H1 (cell line): ENCODE measurements at regions not wholly inside any gene's neighbourhood (a gene's known extent, or its start where the extent isn't known, plus 50 kb on each side); places are given as distances from the start of the nearest gene placed in this dataset.
A peak's percentile ranks its signal among the peaks of the same experiment; 100 is the strongest.

Experiments used
- CTCF ChIA-PET: fragments of 300-600 bp; sonication (Branson Sonifier 250); formaldehyde crosslinking; loops from one replicate; lab custom pipeline; 2021; ENCODE audit not compliant: partially characterized antibody; lab: Charles Lee
- POLR2A ChIA-PET: fragments of 300-600 bp; sonication (Branson Sonifier 250); formaldehyde crosslinking; loops from one replicate; lab custom pipeline; 2021; ENCODE audit warnings: inconsistent platforms; ENCODE audit not compliant: partially characterized antibody; lab: Charles Lee
- DNase-seq, 2 experiments: peaks; one replicate each; pipeline versions ENCODE4 v3.0.0 to v3.0.0-alpha.2; 2010 to 2022; ENCODE audit warnings: low spot score in 2 of 2, low read depth in 1 of 2, mixed read lengths in 1 of 2
- FAIRE-seq: peaks from 2 replicates; lab custom pipeline; 2011; peaks lifted over from hg19 to GRCh38; lab: Jason Lieb, UNC
- H2AFZ ChIP-seq: 2 replicates; pipeline ENCODE4 v1.8.1; 2012; ENCODE audit warnings: low read length, inconsistent platforms
- H2AK5ac ChIP-seq: 2 replicates; pipeline ENCODE4 v1.6.1; 2013; ENCODE audit warnings: low read depth, low read length
- H2BK120ac ChIP-seq: replicated peaks from 2 replicates; pipeline ENCODE3; 2013; ENCODE audit warnings: low read depth, low read length, inconsistent platforms
- H2BK12ac ChIP-seq: 2 replicates; pipeline ENCODE4 v1.6.1; 2013; ENCODE audit warnings: low read depth, low read length
- H2BK15ac ChIP-seq: 2 replicates; pipeline ENCODE4 v1.6.1; 2013; ENCODE audit warnings: low read length
- H2BK20ac ChIP-seq: 2 replicates; pipeline ENCODE4 v1.6.1; 2013; ENCODE audit warnings: low read length
- H2BK5ac ChIP-seq: 2 replicates; pipeline ENCODE4 v1.6.1; 2013; ENCODE audit warnings: low read depth, low read length
- H3K14ac ChIP-seq: 2 replicates; pipeline ENCODE4 v1.6.1; 2013; ENCODE audit warnings: inconsistent platforms; ENCODE audit not compliant: insufficient read length
- H3K18ac ChIP-seq: 2 replicates; pipeline ENCODE4 v1.6.1; 2013; ENCODE audit warnings: low read length; ENCODE audit errors: extremely low read depth
- H3K23ac ChIP-seq: 2 replicates; pipeline ENCODE4 v1.6.1; 2013; ENCODE audit warnings: inconsistent platforms; ENCODE audit not compliant: insufficient read length
- H3K23me2 ChIP-seq: 2 replicates; pipeline ENCODE4 v1.6.1; 2013; ENCODE audit warnings: low read depth, low read length
- H3K27ac ChIP-seq: 2 replicates; pipeline ENCODE4 v1.6.1; 2011; ENCODE audit warnings: low read depth, low read length, inconsistent platforms
- H3K27me3 ChIP-seq, 4 experiments: replicated peaks in 1 of 4; 1 replicate in 1 of 4; 2 replicates in 3 of 4; pipeline versions ENCODE4 v1.6.1 to v1.8.1; 2011 to 2013; ENCODE audit warnings: low read length in 3 of 4, mild to moderate bottlenecking in 3 of 4, inconsistent platforms in 2 of 4, mixed read lengths in 2 of 4, moderate library complexity in 1 of 4; ENCODE audit not compliant: control insufficient read depth in 3 of 4, insufficient read depth in 3 of 4; ENCODE audit errors: extremely low read depth in 1 of 4
- H3K36me3 ChIP-seq, 4 experiments: 2 replicates each; pipeline versions ENCODE4 v1.6.1 to v1.8.1; 2011 to 2013; ENCODE audit warnings: mild to moderate bottlenecking in 4 of 4, low read length in 3 of 4, moderate library complexity in 2 of 4, control low read depth in 1 of 4, inconsistent platforms in 1 of 4; ENCODE audit not compliant: insufficient read depth in 4 of 4, control insufficient read depth in 2 of 4
- H3K4ac ChIP-seq: replicated peaks from 2 replicates; pipeline ENCODE3; 2013; ENCODE audit warnings: low read length, low read depth, mixed read lengths, inconsistent platforms; ENCODE audit not compliant: insufficient read length
- H3K4me1 ChIP-seq, 4 experiments: replicated peaks in 1 of 4; 1 replicate in 1 of 4; 2 replicates in 3 of 4; pipeline versions ENCODE4 v1.6.1 to v1.8.1; 2011 to 2013; ENCODE audit warnings: low read length in 3 of 4, inconsistent platforms in 2 of 4, mixed read lengths in 1 of 4; ENCODE audit not compliant: insufficient read depth in 4 of 4, control insufficient read depth in 3 of 4
- H3K4me2 ChIP-seq, 2 experiments: 2 replicates each; pipeline versions ENCODE4 v1.6.1 to v1.8.1; 2011 to 2013; ENCODE audit warnings: low read depth in 2 of 2, low read length in 2 of 2, control low read depth in 1 of 2, inconsistent platforms in 1 of 2, mild to moderate bottlenecking in 1 of 2; ENCODE audit not compliant: insufficient read depth in 1 of 2
- H3K4me3 ChIP-seq, 4 experiments: fragments of 200-600, 300-600 bp in 1 of 4; sonication (generic), shearing (Covaris generic), sonication (Bioruptor Twin) in 1 of 4; 2 replicates each; pipeline versions ENCODE4 v1.5.1 to v1.8.1; 2011 to 2016; ENCODE audit warnings: low read length in 4 of 4, low read depth in 3 of 4, control low read depth in 2 of 4, inconsistent platforms in 2 of 4, mild to moderate bottlenecking in 2 of 4, mixed read lengths in 1 of 4, moderate library complexity in 1 of 4; ENCODE audit not compliant: insufficient read depth in 2 of 4; ENCODE audit errors: extremely low read depth in 1 of 4
- H3K56ac ChIP-seq: replicated peaks from 2 replicates; pipeline ENCODE3; 2013; ENCODE audit warnings: low read depth, mild to moderate bottlenecking, mixed read lengths, low read length, inconsistent platforms; ENCODE audit not compliant: insufficient read length
- H3K79me1 ChIP-seq: 2 replicates; pipeline ENCODE4 v1.6.1; 2013; ENCODE audit warnings: low read depth, low read length, control low read depth
- H3K79me2 ChIP-seq, 2 experiments: 2 replicates each; pipeline versions ENCODE4 v1.6.1 to v1.8.1; 2012 to 2013; ENCODE audit warnings: low read length in 2 of 2, mild to moderate bottlenecking in 2 of 2, inconsistent platforms in 1 of 2; ENCODE audit not compliant: insufficient read depth in 2 of 2, control insufficient read depth in 1 of 2
- H3K9ac ChIP-seq, 4 experiments: replicated peaks in 1 of 4; 1 replicate in 1 of 4; 2 replicates in 3 of 4; pipeline versions ENCODE4 v1.6.1 to v1.8.1; 2011 to 2013; ENCODE audit warnings: low read depth in 3 of 4, low read length in 3 of 4, control low read depth in 2 of 4, mild to moderate bottlenecking in 2 of 4, moderate library complexity in 2 of 4, inconsistent platforms in 1 of 4; ENCODE audit errors: extremely low read depth in 1 of 4
- H3K9me3 ChIP-seq, 2 experiments: 2 replicates each; pipeline versions ENCODE4 v1.6.1 to v1.8.1; 2012 to 2013; ENCODE audit warnings: mild to moderate bottlenecking in 2 of 2, moderate library complexity in 2 of 2, control low read depth in 1 of 2, inconsistent platforms in 1 of 2, low read depth in 1 of 2, low read length in 1 of 2, mixed read lengths in 1 of 2; ENCODE audit not compliant: insufficient read depth in 2 of 2
- H4K20me1 ChIP-seq, 2 experiments: replicated peaks in 1 of 2; 2 replicates each; pipeline versions ENCODE3 to v1.8.1; 2011 to 2013; ENCODE audit warnings: inconsistent platforms in 2 of 2, low read length in 2 of 2, mild to moderate bottlenecking in 1 of 2; ENCODE audit not compliant: insufficient read depth in 2 of 2, control insufficient read depth in 1 of 2
- H4K5ac ChIP-seq: 2 replicates; pipeline ENCODE4 v1.6.1; 2013; ENCODE audit warnings: low read length, low read depth, mixed read lengths, inconsistent platforms; ENCODE audit not compliant: insufficient read length
- H4K8ac ChIP-seq: 2 replicates; pipeline ENCODE4 v1.8.0; 2013; ENCODE audit warnings: mild to moderate bottlenecking, moderate library complexity, low read length, inconsistent platforms; ENCODE audit not compliant: insufficient read depth; ENCODE audit errors: extremely low read depth
- H4K91ac ChIP-seq: replicated peaks from 2 replicates; pipeline ENCODE3; 2013; ENCODE audit warnings: low read length, mixed read lengths, inconsistent platforms; ENCODE audit not compliant: insufficient read length
- ATF2 ChIP-seq: IDR thresholded peaks from 2 replicates; pipeline ENCODE4 v1.6.1; 2012; ENCODE audit warnings: low read length, inconsistent platforms
- CBX5 ChIP-seq: fragments of 300-800, 300-1000 bp; sonication (generic); IDR thresholded peaks from 2 replicates; pipeline ENCODE4 v1.7.1; 2016; ENCODE audit warnings: antibody characterized with exemption, low read length, low read depth
- CBX8 ChIP-seq: fragments of 300-800, 300-1000 bp; sonication (generic); IDR thresholded peaks from 2 replicates; pipeline ENCODE4 v1.7.1; 2016; ENCODE audit warnings: low read depth, low read length, borderline replicate concordance
- CREB1 ChIP-seq: IDR thresholded peaks from 2 replicates; pipeline ENCODE4 v1.6.1; 2012; ENCODE audit warnings: inconsistent platforms
- EGR1 ChIP-seq: IDR thresholded peaks from 2 replicates; pipeline ENCODE4 v1.6.1; 2011; ENCODE audit warnings: low read depth, low read length, borderline replicate concordance
- EZH2 ChIP-seq: fragments of 200-600 bp; sonication (generic); IDR thresholded peaks from 2 replicates; pipeline ENCODE4 v1.7.1; 2012; ENCODE audit warnings: low read depth, mild to moderate bottlenecking, moderate library complexity, low read length, inconsistent platforms; ENCODE audit not compliant: severe bottlenecking
- GTF2F1 ChIP-seq: IDR thresholded peaks from 2 replicates; pipeline ENCODE4 v1.6.1; 2012; ENCODE audit warnings: low read depth, low read length, improper control_type of control experiment, borderline replicate concordance
- NRF1 ChIP-seq: IDR thresholded peaks from 2 replicates; pipeline ENCODE4 v1.6.1; 2011; ENCODE audit warnings: mild to moderate bottlenecking, low read depth, low read length, improper control_type of control experiment
- RFX5 ChIP-seq: IDR thresholded peaks from 2 replicates; pipeline ENCODE4 v1.6.1; 2011; ENCODE audit warnings: low read depth, low read length, improper control_type of control experiment, borderline replicate concordance
- RNF2 ChIP-seq: fragments of 200-900, 300-1000 bp; sonication (generic); IDR thresholded peaks from 2 replicates; pipeline ENCODE4 v1.7.1; 2016; ENCODE audit warnings: borderline replicate concordance, low read depth, mild to moderate bottlenecking, antibody characterized with exemption, low read length; ENCODE audit not compliant: poor library complexity, severe bottlenecking; ENCODE audit errors: missing control alignments
- SIN3A ChIP-seq, 2 experiments: IDR thresholded peaks in 1 of 2; conservative IDR thresholded peaks in 1 of 2; 2 replicates each; pipeline ENCODE4 v1.6.1; 2011 to 2012; ENCODE audit warnings: low read length in 2 of 2, improper control_type of control experiment in 1 of 2, low read depth in 1 of 2, mild to moderate bottlenecking in 1 of 2
- SIRT6 ChIP-seq: IDR thresholded peaks from one replicate; pipeline ENCODE4 v1.7.1; 2012; ENCODE audit warnings: low read length, inconsistent platforms
- TAF7 ChIP-seq: optimal IDR thresholded peaks from 2 replicates; pipeline ENCODE3; 2011; ENCODE audit warnings: low read depth, mild to moderate bottlenecking, inconsistent platforms, low read length, moderate library complexity, borderline replicate concordance
- TEAD4 ChIP-seq: IDR thresholded peaks from 2 replicates; pipeline ENCODE4 v1.6.1; 2012; ENCODE audit warnings: low read depth, low read length, inconsistent platforms, mixed read lengths

- Histone ChIP-seq H3K18ac (no peak overlapping the region), H3K4me2 (no peak overlapping the region), H3K27me3 (no peaks in the 10 kb centered on the region), H4K20me1 (no peaks in the 10 kb centered on the region), H3K23me2 (no peaks in the 10 kb centered on the region), H3K14ac (no peak overlapping the region), H4K91ac (no peak overlapping the region), H3K9ac (no peak overlapping the region), H2AK5ac (no peak overlapping the region), H2BK120ac (no peak overlapping the region), H2BK12ac (no peak overlapping the region), H3K4me1 (no peaks in the 10 kb centered on the region), H3K23ac (no peak overlapping the region), H2BK20ac (no peak overlapping the region), H4K5ac (no peak overlapping the region), H3K9me3 (no peaks in the 10 kb centered on the region), H3K79me1 (no peaks in the 10 kb centered on the region), H4K8ac (no peak overlapping the region), H2BK5ac (no peak overlapping the region), H2AFZ (peak overlapping the region; percentile 73; the same call in 1 of the 2 replicates), H3K36me3 (no peaks in the 10 kb centered on the region), H3K56ac (no peak overlapping the region), H3K27ac (no peak overlapping the region), H3K4me3 (no peak overlapping the region), H3K4ac (no peak overlapping the region), H2BK15ac (no peak overlapping the region), H3K79me2 (no peaks in the 10 kb centered on the region)
- FAIRE-seq: no peak
- POLR2A ChIA-PET: no interaction called here
- no peak for DNase-seq
- CTCF ChIA-PET: interaction anchor here (0.5 kb wide), 1 partner anchor 1105 kb away, joined by 3 read pairs; no protein-coding TSS in a partner anchor
- TF ChIP-seq CBX5 (no peak), SIRT6 (no peak), SIN3A (conservative IDR thresholded peaks at IDR 0.05 in 1 of 2, IDR thresholded peaks at IDR 0.05 in 1 of 2; ENCODE audit: low read depth in 1 of 2, low read length in 2 of 2) (no peak), TAF7 (no peak), TEAD4 (no peak), ATF2 (no peak), EGR1 (no peak), EZH2 (no peak), RFX5 (no peak), GTF2F1 (no peak), RNF2 (no peak), NRF1 (no peak), CBX8 (no peak), CREB1 (no peak)
Observed at GRCh38 chr2:198711484-198711883, 746.3 kb downstream of the SATB2 start.
